Liver (tissue), 8 donors: ENCODE measurements at regions not wholly inside any gene's neighbourhood (a gene's known extent, or its start where the extent isn't known, plus 50 kb on each side); places are given as distances from the start of the nearest gene placed in this dataset.

Experiments used
- DNase-seq: peaks from one replicate; pipeline ENCODE4 v3.0.0-alpha.2; 2017; ENCODE audit warnings: low spot score
- H3K27ac ChIP-seq, 2 donors: one replicate each; pipeline ENCODE4 v1.7.0; 2013; ENCODE audit warnings: inconsistent platforms in 2 of 2, low read length in 2 of 2, control low read depth in 1 of 2, low read depth in 1 of 2, mild to moderate bottlenecking in 1 of 2
- H3K27me3 ChIP-seq, 4 donors: one replicate each; pipeline versions ENCODE4 v1.6.1 to v1.7.0; 2013; ENCODE audit warnings: low read length in 3 of 4, inconsistent platforms in 1 of 4, mild to moderate bottlenecking in 1 of 4, moderate library complexity in 1 of 4; ENCODE audit not compliant: control insufficient read depth in 4 of 4, insufficient read depth in 4 of 4
- H3K36me3 ChIP-seq, 4 donors: one replicate each; pipeline versions ENCODE4 v1.6.1 to v1.7.0; 2013; ENCODE audit warnings: low read length in 3 of 4, mild to moderate bottlenecking in 3 of 4, low read depth in 1 of 4, moderate library complexity in 1 of 4; ENCODE audit not compliant: control insufficient read depth in 4 of 4, insufficient read depth in 3 of 4
- H3K4me1 ChIP-seq, 4 donors: one replicate each; pipeline versions ENCODE4 v1.6.1 to v1.7.0; 2013; ENCODE audit warnings: low read length in 3 of 4, mild to moderate bottlenecking in 3 of 4, moderate library complexity in 1 of 4; ENCODE audit not compliant: control insufficient read depth in 4 of 4, insufficient read depth in 4 of 4
- H3K4me3 ChIP-seq, 3 donors: one replicate each; pipeline versions ENCODE4 v1.6.1 to v1.7.0; 2013; ENCODE audit warnings: low read length in 3 of 3, control low read depth in 1 of 3, low read depth in 1 of 3, mild to moderate bottlenecking in 1 of 3
- H3K9ac ChIP-seq, 2 donors: one replicate each; pipeline ENCODE4 v1.7.0; 2013; ENCODE audit warnings: low read length in 2 of 2, mild to moderate bottlenecking in 2 of 2, moderate library complexity in 2 of 2, control low read depth in 1 of 2, low read depth in 1 of 2
- H3K9me3 ChIP-seq, 4 donors: one replicate each; pipeline versions ENCODE4 v1.6.1 to v1.7.0; 2013; ENCODE audit warnings: low read length in 3 of 4; ENCODE audit not compliant: control insufficient read depth in 4 of 4
- ATF3 ChIP-seq: IDR thresholded peaks from 2 replicates; pipeline ENCODE4 v1.6.1; 2016; ENCODE audit warnings: antibody characterized with exemption
- CTCF ChIP-seq: fragments of 150-350 bp; IDR thresholded peaks from 2 replicates; pipeline ENCODE4 v1.5.1; 2017; ENCODE audit warnings: improper control_type of control experiment, low read depth, low read length; ENCODE audit not compliant: missing input control
- EGR1 ChIP-seq, 2 donors: IDR thresholded peaks; 2 replicates each; pipeline ENCODE4 v1.6.1; 2016 to 2018; ENCODE audit warnings: antibody characterized with exemption in 2 of 2, low read depth in 2 of 2
- FOXA1 ChIP-seq: IDR thresholded peaks from 2 replicates; pipeline ENCODE4 v1.6.1; 2016; ENCODE audit warnings: antibody characterized with exemption
- FOXA2 ChIP-seq: IDR thresholded peaks from 2 replicates; pipeline ENCODE4 v1.6.1; 2016; ENCODE audit warnings: antibody characterized with exemption
- GABPA ChIP-seq, 2 donors: IDR thresholded peaks in 1 of 2; conservative IDR thresholded peaks in 1 of 2; 2 replicates each; pipeline ENCODE4 v1.6.1; 2016; ENCODE audit warnings: antibody characterized with exemption in 2 of 2, mild to moderate bottlenecking in 1 of 2, moderate library complexity in 1 of 2
- HNF4A ChIP-seq, 2 donors: conservative IDR thresholded peaks; 2 replicates each; pipeline ENCODE4 v1.6.1; 2016; ENCODE audit warnings: antibody characterized with exemption in 2 of 2, mild to moderate bottlenecking in 2 of 2
- HNF4G ChIP-seq: IDR thresholded peaks from 2 replicates; pipeline ENCODE4 v1.6.1; 2016; ENCODE audit warnings: antibody characterized with exemption
- JUND ChIP-seq, 2 donors: IDR thresholded peaks; 2 replicates each; pipeline ENCODE4 v1.6.1; 2016; ENCODE audit warnings: antibody characterized with exemption in 2 of 2
- MAX ChIP-seq: IDR thresholded peaks from 2 replicates; pipeline ENCODE4 v1.6.1; 2016; ENCODE audit warnings: antibody characterized with exemption
- NR2F2 ChIP-seq: IDR thresholded peaks from 2 replicates; pipeline ENCODE4 v1.6.1; 2016; ENCODE audit warnings: antibody characterized with exemption
- RAD21 ChIP-seq, 2 donors: IDR thresholded peaks; 2 replicates each; pipeline ENCODE4 v1.6.1; 2016; ENCODE audit warnings: antibody characterized with exemption in 2 of 2, mild to moderate bottlenecking in 2 of 2
- REST ChIP-seq: IDR thresholded peaks from 2 replicates; pipeline ENCODE4 v1.6.1; 2016; ENCODE audit warnings: antibody characterized with exemption, mild to moderate bottlenecking
- RXRA ChIP-seq, 2 donors: IDR thresholded peaks; 2 replicates each; pipeline ENCODE4 v1.6.1; 2017 to 2018; ENCODE audit warnings: antibody characterized with exemption in 2 of 2, mild to moderate bottlenecking in 1 of 2
- SP1 ChIP-seq: IDR thresholded peaks from 2 replicates; pipeline ENCODE4 v1.6.1; 2018; ENCODE audit warnings: antibody characterized with exemption, mild to moderate bottlenecking
- TAF1 ChIP-seq: conservative IDR thresholded peaks from 2 replicates; pipeline ENCODE4 v1.6.1; 2016; ENCODE audit warnings: antibody characterized with exemption, mild to moderate bottlenecking
- YY1 ChIP-seq: IDR thresholded peaks from 2 replicates; pipeline ENCODE4 v1.6.1; 2016; ENCODE audit warnings: antibody characterized with exemption, mild to moderate bottlenecking
- ZBTB33 ChIP-seq: IDR thresholded peaks from 2 replicates; pipeline ENCODE4 v1.6.1; 2016; ENCODE audit warnings: antibody characterized with exemption
- WGBS: extraction: QIAGEN DNeasy Blood & Tissue Kit; methylation state at CpG from one replicate; pipeline ENCODE4 v1.1.7; 2013; 5-methylcytosine and 5-hydroxymethylcytosine counted together
- donor health status: healthy.
- donor health status: healthy.
- donor health status: healthy.
- donor health status: healthy.
- donor health status: healthy.

- Histone ChIP-seq H3K4me3 (no peak overlapping the region), H3K9me3 (no peaks in the 10 kb centered on the region), H3K36me3 (no peaks in the 10 kb centered on the region), H3K27ac (no peak overlapping the region), H3K4me1 (no peaks in the 10 kb centered on the region), H3K9ac (no peak overlapping the region), H3K27me3 (no peaks in the 10 kb centered on the region)
- WGBS: 71% methylated on average over 2 of the region's 2 CpGs
- TF ChIP-seq JUND (IDR thresholded peaks at IDR 0.05): no peak
- TF ChIP-seq NR2F2: no peak
- TF ChIP-seq ATF3: no peak
- TF ChIP-seq HNF4G: no peak
- no peak for TF ChIP-seq SP1
- TF ChIP-seq ZBTB33: no peak
- TF ChIP-seq CTCF: no peak
- TF ChIP-seq RAD21 (IDR thresholded peaks at IDR 0.05): no peak
- no peak for TF ChIP-seq FOXA2
- TF ChIP-seq RXRA (IDR thresholded peaks at IDR 0.05): no peak
- no peak for TF ChIP-seq YY1
- no peak for TF ChIP-seq EGR1 (IDR thresholded peaks at IDR 0.05; ENCODE audit: low read depth in 2 of 2)
- TF ChIP-seq FOXA1: no peak
- no peak for TF ChIP-seq MAX
- no peak for TF ChIP-seq TAF1
- no peak for TF ChIP-seq GABPA (IDR thresholded peaks at IDR 0.05 in 1 of 2, conservative IDR thresholded peaks at IDR 0.05 in 1 of 2)
- TF ChIP-seq HNF4A (conservative IDR thresholded peaks at IDR 0.05): no peak
- TF ChIP-seq REST: no peak
- no peak for DNase-seq
Observed at GRCh38 chr5:91851670-91852069, 468.6 kb upstream of the ARRDC3 start.

- H3K9ac ChIP-seq: no peak overlapping the region
- H3K4me1 ChIP-seq: no peaks in the 10 kb centered on the region
- no peaks in the 10 kb centered on the region for H3K9me3 ChIP-seq
- DNase-seq: no peak
- H3K4me3 ChIP-seq: no peak overlapping the region
- WGBS: 70% methylated on average over 2 of the region's 2 CpGs
- no peaks in the 10 kb centered on the region for H3K36me3 ChIP-seq
- no peak overlapping the region for H3K27ac ChIP-seq
- TF ChIP-seq CTCF (no peak), HNF4A (conservative IDR thresholded peaks at IDR 0.05) (no peak), EGR1 (IDR thresholded peaks at IDR 0.05; ENCODE audit: low read depth in 2 of 2) (no peak), FOXA2 (no peak), JUND (IDR thresholded peaks at IDR 0.05) (no peak), HNF4G (no peak), NR2F2 (no peak), MAX (no peak), TAF1 (no peak), SP1 (no peak), FOXA1 (no peak), ZBTB33 (no peak), RAD21 (IDR thresholded peaks at IDR 0.05) (no peak), GABPA (IDR thresholded peaks at IDR 0.05 in 1 of 2, conservative IDR thresholded peaks at IDR 0.05 in 1 of 2) (no peak), RXRA (IDR thresholded peaks at IDR 0.05) (no peak)
- no peaks in the 10 kb centered on the region for H3K27me3 ChIP-seq
Observed at GRCh38 chr5:91850031-91850430, 466.9 kb upstream of the ARRDC3 start.
